Uterus (tissue), 2 donors: ENCODE measurements at regions not wholly inside any gene's neighbourhood (a gene's known extent, or its start where the extent isn't known, plus 50 kb on each side); places are given as distances from the start of the nearest gene placed in this dataset.

Experiments
- CTCF ChIP-seq, 4 experiments: fragments of 200-600 bp in 2 of 4; fragments of 450-650 bp in 2 of 4; sonication (generic) in 2 of 4; IDR thresholded peaks; one replicate each; pipeline ENCODE4 v1.5.1; 2016 to 2019; ENCODE audit warnings: antibody characterized with exemption in 4 of 4, mild to moderate bottlenecking in 2 of 4, moderate library complexity in 1 of 4
- POLR2A ChIP-seq, 2 donors: fragments of 450-650 bp; IDR thresholded peaks; one replicate each; pipeline ENCODE4 v1.6.1; 2016; ENCODE audit warnings: antibody characterized with exemption in 2 of 2, mild to moderate bottlenecking in 1 of 2, moderate library complexity in 1 of 2

- TF ChIP-seq POLR2A (IDR thresholded peaks at IDR 0.05) (no peak), CTCF (IDR thresholded peaks at IDR 0.05) (no peak)
Observed at GRCh38 chr4:53920116-53920515, 144.3 kb downstream of the CHIC2 start.
